NCI-H524 (cell line): ENCODE measurements at regions not wholly inside any gene's neighbourhood (a gene's known extent, or its start where the extent isn't known, plus 50 kb on each side); places are given as distances from the start of the nearest gene placed in this dataset.

ENCODE experiments used
- DNase-seq, 2 experiments: peaks; one replicate each; lab custom pipeline; 2025; lab: John Stamatoyannopoulos, UW

- DNase-seq = no peak
Measured at GRCh38 chr13:104320446-104320845, 1254.2 kb upstream of the SLC10A2 start.

- DNase-seq = peak; percentile 9 to 46
Measured at GRCh38 chr13:104318121-104318520, 1251.9 kb upstream of the SLC10A2 start.

DNA sequence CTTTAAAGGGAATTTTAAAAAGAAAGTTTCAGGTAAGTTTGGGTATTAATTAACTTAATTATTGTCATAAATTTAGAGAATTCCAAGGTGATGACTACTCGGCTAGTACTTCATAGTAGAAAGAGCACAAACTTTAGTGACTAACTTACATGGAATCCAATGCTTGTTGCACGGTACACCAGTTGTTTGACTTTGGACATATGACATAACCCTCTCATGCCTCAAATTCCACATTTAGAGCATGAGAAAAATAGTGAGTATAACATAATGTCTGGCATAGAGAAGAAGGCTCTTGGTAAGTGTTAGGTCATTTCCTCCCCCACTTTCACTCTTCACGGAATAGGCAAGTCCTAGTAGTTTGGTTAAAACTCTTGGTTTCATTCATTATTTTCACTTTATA is 1249.4 kb upstream of the SLC10A2 start:
- DNase-seq = no peak

GRCh38 chr13:104314926-104315535 is 1248.8 kb upstream of the SLC10A2 start:
- no peak for DNase-seq

GRCh38 chr13:104314321-104314720 is 1248.1 kb upstream of the SLC10A2 start:
- no peak for DNase-seq

GRCh38 chr13:104310861-104311260 is 1244.6 kb upstream of the SLC10A2 start:
- DNase-seq = no peak

- DNase-seq = no peak
Measured at GRCh38 chr13:104309431-104309830, 1243.2 kb upstream of the SLC10A2 start.

DNA sequence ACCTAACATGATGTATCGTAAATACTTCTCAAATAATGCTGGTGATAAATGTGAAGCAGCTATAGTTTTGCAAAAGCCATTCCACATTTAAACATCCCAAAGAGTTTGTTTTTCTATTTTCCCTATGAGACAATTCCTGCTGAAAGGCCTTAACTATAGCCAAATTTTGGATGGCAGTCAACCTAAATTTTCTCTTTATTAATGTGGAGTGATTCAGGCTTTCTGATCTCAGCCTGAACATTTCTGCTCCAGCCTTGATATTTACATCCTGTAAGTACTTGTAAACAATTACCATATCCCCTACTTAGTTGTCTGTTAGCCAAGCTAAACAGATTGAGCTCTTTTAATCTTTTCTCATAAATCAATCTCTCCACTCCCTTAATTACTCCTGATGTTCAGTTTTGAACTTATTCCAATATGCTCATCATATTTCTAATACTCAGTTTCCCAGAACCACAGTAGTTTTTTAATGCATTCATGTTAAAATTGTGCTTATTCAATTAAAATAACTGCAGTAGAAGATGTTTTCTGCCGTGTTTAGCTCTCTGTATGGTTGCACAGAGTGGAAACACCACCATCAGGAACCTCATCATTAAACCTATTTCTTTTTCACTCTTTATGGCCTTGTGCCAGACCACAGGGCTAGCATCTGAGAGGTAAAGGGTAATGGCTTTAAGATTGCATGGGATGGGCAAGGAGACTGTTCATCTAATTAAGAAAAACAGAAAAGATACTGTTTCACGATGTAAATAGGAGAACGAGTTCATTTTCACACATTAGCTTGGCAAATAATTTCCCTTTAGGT is 1235.2 kb upstream of the SLC10A2 start:
- DNase-seq = peak; percentile 75 to 83

GRCh38 chr13:104297075-104297474 is 1230.9 kb upstream of the SLC10A2 start:
- no peak for DNase-seq

DNA sequence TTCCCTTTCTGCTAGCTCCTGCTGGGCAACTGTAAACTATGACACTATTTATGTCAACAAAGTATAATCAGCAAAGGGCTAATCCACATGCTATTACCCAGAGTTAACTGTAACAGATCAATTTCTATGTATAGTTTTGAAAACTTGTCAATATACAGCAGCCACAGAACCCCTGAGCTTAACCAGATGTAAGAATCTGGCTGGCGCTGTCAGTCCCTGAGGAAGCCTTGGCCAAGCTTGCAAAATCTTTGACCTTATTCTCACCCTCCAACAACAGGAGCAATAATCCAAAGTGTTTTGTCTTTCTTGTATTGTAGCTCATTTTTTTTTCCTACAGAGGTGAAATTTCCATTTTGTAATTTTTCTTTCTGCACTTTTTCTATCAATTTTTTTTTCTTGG is 1230.1 kb upstream of the SLC10A2 start:
- no peak for DNase-seq

DNA sequence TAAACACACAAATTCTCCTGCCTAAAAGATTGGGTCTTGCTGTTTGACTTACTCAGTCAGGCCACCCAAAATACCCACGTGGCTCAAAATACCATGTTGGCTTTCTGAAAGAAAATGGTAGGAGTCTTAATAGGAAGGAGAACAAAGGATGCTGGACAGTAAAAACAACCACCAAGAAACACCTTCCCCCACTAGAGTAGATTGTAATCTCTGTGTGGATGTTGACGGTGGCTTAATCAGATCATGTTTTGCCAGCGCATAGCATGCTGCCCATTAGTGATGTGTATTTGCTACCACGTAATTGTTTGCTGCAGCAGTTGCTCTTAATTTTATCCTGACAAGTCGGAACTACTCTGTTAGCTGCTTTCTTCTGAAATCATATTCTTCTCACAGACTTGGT is 1229.3 kb upstream of the SLC10A2 start:
- no peak for DNase-seq

- DNase-seq = no peak
Measured at GRCh38 chr13:104289400-104289799, 1223.2 kb upstream of the SLC10A2 start.

DNA sequence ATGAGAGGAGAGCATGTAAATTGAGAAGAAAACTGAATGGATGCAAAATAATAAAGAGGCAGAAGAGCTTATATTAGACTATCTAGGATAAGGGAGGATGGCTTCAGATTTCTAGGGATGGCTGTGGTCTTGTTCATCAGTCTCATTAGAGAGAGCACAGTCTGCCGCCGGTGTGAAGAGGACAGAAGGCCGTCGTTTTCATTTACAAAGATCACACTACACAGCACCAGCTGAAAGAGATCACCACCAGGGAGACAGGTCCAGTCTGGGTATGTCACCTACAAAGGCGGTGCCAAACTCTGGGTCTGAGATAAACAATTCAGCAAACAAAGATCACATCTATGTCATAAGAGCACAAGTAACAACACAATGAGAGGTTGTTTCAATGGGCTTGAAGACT is 1222.3 kb upstream of the SLC10A2 start:
- no peak for DNase-seq

GRCh38 chr13:104286566-104287290 is 1220.5 kb upstream of the SLC10A2 start:
- DNase-seq = no peak

- DNase-seq = no peak
Measured at GRCh38 chr13:104281910-104282309, 1215.7 kb upstream of the SLC10A2 start.

DNA sequence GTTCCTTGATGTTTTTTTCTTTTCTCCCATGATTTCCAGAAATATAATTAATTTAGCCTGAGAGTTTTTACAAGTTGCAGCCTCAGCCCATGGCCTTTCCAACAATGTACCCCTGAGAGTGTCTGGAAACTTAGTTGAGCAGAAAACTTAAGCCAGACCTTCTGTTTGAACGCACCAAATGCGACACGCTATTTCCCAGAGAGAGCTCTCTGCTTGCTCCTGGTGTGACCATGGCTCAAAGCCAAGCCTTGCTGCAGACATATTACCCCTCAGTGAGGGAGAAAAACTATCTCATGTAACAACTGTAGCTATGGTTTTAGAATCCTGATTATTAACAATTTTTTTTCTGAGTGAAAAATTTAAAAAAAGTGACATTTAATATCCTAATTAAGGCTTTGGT is 1204.5 kb upstream of the SLC10A2 start:
- DNase-seq = no peak

GRCh38 chr13:104267206-104267811 is 1201.1 kb upstream of the SLC10A2 start:
- no peak for DNase-seq

DNA sequence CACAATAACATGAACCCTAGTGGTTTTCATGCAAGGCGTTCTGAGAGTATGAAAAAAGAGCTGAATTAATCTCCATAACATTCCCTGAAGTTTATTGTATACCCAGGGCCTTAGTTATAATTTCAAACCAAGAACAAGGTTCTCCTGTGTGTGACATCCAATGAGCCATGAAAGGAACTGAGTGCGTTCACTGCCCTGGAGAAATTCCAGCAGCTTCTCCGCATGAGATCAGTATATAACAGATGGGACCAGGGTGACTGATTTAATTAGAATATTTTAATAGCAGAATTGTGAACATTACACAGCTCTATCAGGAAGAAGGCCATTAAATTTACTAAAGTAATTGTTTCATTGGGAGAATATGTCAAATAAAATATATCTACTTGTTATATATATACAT is 1190.5 kb upstream of the SLC10A2 start:
- DNase-seq = peak in 1 of 2 experiments; percentile 13

DNA sequence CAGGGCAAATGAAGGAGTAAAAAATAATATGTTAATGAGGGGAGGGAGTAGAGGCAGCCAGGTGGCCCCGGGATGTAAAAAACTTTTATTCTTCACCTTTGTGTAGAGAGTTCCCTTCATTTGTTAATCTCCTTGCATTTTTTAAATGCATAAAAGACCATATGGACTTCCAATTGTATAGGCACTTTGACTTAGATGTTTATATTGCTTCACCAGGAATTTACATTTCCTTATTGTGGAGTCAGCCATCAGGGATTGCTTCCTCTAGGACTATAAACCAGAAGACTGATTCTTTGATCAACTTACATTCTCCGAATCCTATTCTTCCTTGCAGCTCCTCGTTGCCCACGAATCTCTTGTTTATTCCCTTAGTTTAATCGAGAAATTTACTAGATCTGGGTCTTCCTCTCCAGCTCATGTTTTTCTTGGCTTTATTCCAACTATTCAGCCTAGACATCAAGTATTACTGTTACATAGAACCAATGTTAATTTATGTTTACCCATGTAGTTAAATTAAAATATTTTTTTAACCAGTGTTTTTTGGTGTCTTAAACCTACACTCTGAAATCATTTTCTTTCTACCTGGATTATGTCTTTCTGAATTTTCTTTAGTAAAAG is 1187.0 kb upstream of the SLC10A2 start:
- peak in 1 of 2 experiments; percentile 18 for DNase-seq

- no peak for DNase-seq
Measured at GRCh38 chr13:104251931-104252330, 1185.7 kb upstream of the SLC10A2 start.

- no peak for DNase-seq
Measured at GRCh38 chr13:104246955-104247354, 1180.7 kb upstream of the SLC10A2 start.

DNA sequence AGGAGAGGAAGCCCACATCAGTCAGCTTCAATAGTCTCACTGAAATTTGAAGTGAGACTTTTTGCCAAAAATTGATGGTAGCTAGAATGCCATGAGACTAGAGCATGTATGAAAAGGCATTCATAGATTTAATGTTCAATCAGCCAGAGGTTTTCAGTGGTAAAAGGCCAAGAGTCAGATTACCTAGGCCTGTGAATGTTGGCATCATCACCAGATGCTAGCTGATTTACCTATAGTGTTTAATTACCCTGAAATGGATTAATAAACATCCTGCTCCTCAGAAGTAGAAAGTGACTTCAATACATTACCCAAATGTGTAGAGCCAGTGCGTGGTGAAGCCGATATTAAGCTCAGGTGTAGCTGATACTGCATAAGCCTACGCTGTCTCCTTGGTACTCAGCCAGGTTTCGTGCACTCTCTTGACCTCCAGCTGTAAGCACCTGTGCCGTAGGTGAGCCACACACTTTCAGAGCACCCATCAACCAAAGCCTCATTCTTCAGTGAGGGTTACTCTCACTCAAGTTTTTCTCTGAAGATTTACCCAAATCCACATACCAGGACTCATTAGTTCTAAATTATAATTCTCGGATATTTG is 1140.3 kb upstream of the SLC10A2 start:
- no peak for DNase-seq
